ENCODE measurements at regions not wholly inside any gene's neighbourhood (a gene's known extent, or its start where the extent isn't known, plus 50 kb on each side); places are given as distances from the start of the nearest gene placed in this dataset.

GRCh38 chr6:40328986-40329545 is 258.1 kb downstream of the LRFN2 start:
- no peak for TF ChIP-seq CTCF (IDR thresholded peaks at IDR 0.05; ENCODE audit: low read depth, low read length, missing input control)
- no peak for TF ChIP-seq REST (IDR thresholded peaks at IDR 0.05)
- TF ChIP-seq, protein P1, sequence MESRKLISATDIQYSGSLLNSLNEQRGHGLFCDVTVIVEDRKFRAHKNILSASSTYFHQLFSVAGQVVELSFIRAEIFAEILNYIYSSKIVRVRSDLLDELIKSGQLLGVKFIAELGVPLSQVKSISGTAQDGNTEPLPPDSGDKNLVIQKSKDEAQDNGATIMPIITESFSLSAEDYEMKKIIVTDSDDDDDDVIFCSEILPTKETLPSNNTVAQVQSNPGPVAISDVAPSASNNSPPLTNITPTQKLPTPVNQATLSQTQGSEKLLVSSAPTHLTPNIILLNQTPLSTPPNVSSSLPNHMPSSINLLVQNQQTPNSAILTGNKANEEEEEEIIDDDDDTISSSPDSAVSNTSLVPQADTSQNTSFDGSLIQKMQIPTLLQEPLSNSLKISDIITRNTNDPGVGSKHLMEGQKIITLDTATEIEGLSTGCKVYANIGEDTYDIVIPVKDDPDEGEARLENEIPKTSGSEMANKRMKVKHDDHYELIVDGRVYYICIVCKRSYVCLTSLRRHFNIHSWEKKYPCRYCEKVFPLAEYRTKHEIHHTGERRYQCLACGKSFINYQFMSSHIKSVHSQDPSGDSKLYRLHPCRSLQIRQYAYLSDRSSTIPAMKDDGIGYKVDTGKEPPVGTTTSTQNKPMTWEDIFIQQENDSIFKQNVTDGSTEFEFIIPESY (IDR thresholded peaks at IDR 0.05) = no peak
- TF ChIP-seq YY1 (IDR thresholded peaks at IDR 0.05) = no peak
- TF ChIP-seq TAF1 (conservative IDR thresholded peaks at IDR 0.05) = no peak
- TF ChIP-seq MAX (IDR thresholded peaks at IDR 0.05) = no peak
- no peak for TF ChIP-seq RAD21 (IDR thresholded peaks at IDR 0.05)
- TF ChIP-seq RXRA (IDR thresholded peaks at IDR 0.05) = no peak
